ENCODE measurements at regions not wholly inside any gene's neighbourhood (a gene's known extent, or its start where the extent isn't known, plus 50 kb on each side); places are given as distances from the start of the nearest gene placed in this dataset.

- Histone ChIP-seq H3K4me1 (ENCODE audit: insufficient read depth) (peaks cover 24% of the 10 kb centered on the region), H3K36me3 (no peaks in the 10 kb centered on the region), H3K4me3 (no peak overlapping the region), H3K27ac (peak overlapping the region; percentile 89 to 98), H3K27me3 (no peaks in the 10 kb centered on the region), H3K9me3 (no peaks in the 10 kb centered on the region)
- no peak for TF ChIP-seq EP300 (IDR thresholded peaks at IDR 0.05)
- no peak for TF ChIP-seq POLR2A (IDR thresholded peaks at IDR 0.05)
- no peak for TF ChIP-seq CTCF (IDR thresholded peaks at IDR 0.05)
- 94 to 96% (median 96%) methylated on average over 15 of the region's 15 CpGs for WGBS, 3 donors
- intact Hi-C loops (cut with DNase I) = no loop called here
- DNase-seq = peak in 1 of 5 donors; percentile 37
Observed at GRCh38 chr2:240252872-240253511, 112.5 kb upstream of the OTOS start.

GRCh38 chr2:240253583-240254145, 113.2 kb upstream of the OTOS start:
- TF ChIP-seq CTCF (IDR thresholded peaks at IDR 0.05) (no peak), POLR2A (IDR thresholded peaks at IDR 0.05) (no peak), EP300 (IDR thresholded peaks at IDR 0.05) (no peak)
- no peaks in the 10 kb centered on the region for H3K27me3 ChIP-seq
- peak in 1 of 5 donors; percentile 18 for DNase-seq
- no peak overlapping the region for H3K27ac ChIP-seq
- intact Hi-C loops (cut with DNase I) = no loop called here
- no peaks in the 10 kb centered on the region for H3K9me3 ChIP-seq
- H3K4me1 ChIP-seq (ENCODE audit: insufficient read depth) = peaks cover 31% of the 10 kb centered on the region
- H3K36me3 ChIP-seq = no peaks in the 10 kb centered on the region
- 74 to 79% (median 74%) methylated on average over 10 of the region's 10 CpGs for WGBS, 3 donors
- no peak overlapping the region for H3K4me3 ChIP-seq

GRCh38 chr2:240254337-240255164, 114.1 kb upstream of the OTOS start:
- no peak overlapping the region for H3K4me3 ChIP-seq
- H3K27ac ChIP-seq = no peak overlapping the region
- peaks cover 36% of the 10 kb centered on the region for H3K4me1 ChIP-seq (ENCODE audit: insufficient read depth)
- H3K36me3 ChIP-seq = no peaks in the 10 kb centered on the region
- WGBS, 3 donors = 92 to 93% (median 92%) methylated on average over 15 of the region's 15 CpGs
- no peak for TF ChIP-seq EP300 (IDR thresholded peaks at IDR 0.05)
- no peak for TF ChIP-seq CTCF (IDR thresholded peaks at IDR 0.05)
- no peak for TF ChIP-seq POLR2A (IDR thresholded peaks at IDR 0.05)
- no peaks in the 10 kb centered on the region for H3K27me3 ChIP-seq
- DNase-seq = peak in 1 of 5 donors; percentile 22
- no peaks in the 10 kb centered on the region for H3K9me3 ChIP-seq
- intact Hi-C loops (cut with DNase I) = no loop called here

GRCh38 chr2:240255165-240255491, 114.7 kb upstream of the OTOS start:
- Histone ChIP-seq H3K27ac (no peak overlapping the region), H3K36me3 (no peaks in the 10 kb centered on the region), H3K4me1 (ENCODE audit: insufficient read depth) (peaks cover 38% of the 10 kb centered on the region), H3K27me3 (no peaks in the 10 kb centered on the region), H3K4me3 (no peak overlapping the region), H3K9me3 (no peaks in the 10 kb centered on the region)
- WGBS, 3 donors = 84 to 91% (median 90%) methylated on average over 8 of the region's 8 CpGs
- TF ChIP-seq EP300 (IDR thresholded peaks at IDR 0.05) (no peak), CTCF (IDR thresholded peaks at IDR 0.05) (no peak), POLR2A (IDR thresholded peaks at IDR 0.05) (no peak)
- peak in 1 of 5 donors; percentile 16 for DNase-seq
- intact Hi-C loops (cut with DNase I) = no loop called here
